ENCODE measurements at regions not wholly inside any gene's neighbourhood (a gene's known extent, or its start where the extent isn't known, plus 50 kb on each side); places are given as distances from the start of the nearest gene placed in this dataset.

DNA sequence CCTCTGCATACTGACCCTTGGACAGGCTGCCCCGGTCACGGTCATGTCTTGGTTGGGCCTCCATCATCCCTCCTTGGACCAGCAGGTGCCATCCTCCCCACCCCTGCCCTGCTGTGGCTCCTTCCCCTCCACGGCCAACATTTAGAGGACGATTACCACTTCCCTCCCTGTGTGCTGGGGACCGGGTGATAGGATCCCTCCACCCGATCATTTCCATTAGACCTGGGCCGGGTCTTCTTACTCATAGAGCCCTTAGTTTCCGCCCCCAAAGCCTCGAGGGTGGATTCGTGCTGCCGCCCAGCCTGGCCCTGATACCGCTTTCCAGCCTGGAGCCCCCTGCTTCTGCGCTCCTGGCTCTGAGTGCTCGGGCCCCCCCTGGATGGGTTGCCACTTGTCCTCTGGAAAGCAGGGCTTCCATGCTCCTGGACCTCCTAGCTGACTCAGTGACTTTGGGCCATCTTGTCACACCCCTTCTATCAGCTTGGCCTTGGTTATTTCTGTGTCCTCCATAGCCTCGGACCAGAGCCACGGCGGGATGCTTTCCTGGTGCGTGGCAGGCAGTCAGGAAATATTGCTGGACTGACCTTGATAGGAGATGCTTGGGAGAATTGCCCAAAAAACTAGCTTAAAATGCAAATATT, 171.4 kb downstream of the SEC14L1 start:
- ChIA-PET POLR2A (interaction anchor here (1.1 kb wide), 1 partner anchor 11 kb away, joined by 4 read pairs; no protein-coding TSS in a partner anchor), CTCF (interaction anchor here (0.8 to 1.3 kb wide), 2 partner anchors 12 to 41 kb away, joined by 3 to 4 read pairs; no protein-coding TSS in a partner anchor)
- H3K4me3 ChIP-seq (ENCODE audit: low read depth, low read length): no peak overlapping the region
- TF ChIP-seq, protein P1, sequence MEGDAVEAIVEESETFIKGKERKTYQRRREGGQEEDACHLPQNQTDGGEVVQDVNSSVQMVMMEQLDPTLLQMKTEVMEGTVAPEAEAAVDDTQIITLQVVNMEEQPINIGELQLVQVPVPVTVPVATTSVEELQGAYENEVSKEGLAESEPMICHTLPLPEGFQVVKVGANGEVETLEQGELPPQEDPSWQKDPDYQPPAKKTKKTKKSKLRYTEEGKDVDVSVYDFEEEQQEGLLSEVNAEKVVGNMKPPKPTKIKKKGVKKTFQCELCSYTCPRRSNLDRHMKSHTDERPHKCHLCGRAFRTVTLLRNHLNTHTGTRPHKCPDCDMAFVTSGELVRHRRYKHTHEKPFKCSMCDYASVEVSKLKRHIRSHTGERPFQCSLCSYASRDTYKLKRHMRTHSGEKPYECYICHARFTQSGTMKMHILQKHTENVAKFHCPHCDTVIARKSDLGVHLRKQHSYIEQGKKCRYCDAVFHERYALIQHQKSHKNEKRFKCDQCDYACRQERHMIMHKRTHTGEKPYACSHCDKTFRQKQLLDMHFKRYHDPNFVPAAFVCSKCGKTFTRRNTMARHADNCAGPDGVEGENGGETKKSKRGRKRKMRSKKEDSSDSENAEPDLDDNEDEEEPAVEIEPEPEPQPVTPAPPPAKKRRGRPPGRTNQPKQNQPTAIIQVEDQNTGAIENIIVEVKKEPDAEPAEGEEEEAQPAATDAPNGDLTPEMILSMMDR (IDR thresholded peaks at IDR 0.05; ENCODE audit: insufficient read depth, low read length, missing control alignments): no peak
- DNase-seq (ENCODE audit: low read depth, low spot score): no peak

DNA sequence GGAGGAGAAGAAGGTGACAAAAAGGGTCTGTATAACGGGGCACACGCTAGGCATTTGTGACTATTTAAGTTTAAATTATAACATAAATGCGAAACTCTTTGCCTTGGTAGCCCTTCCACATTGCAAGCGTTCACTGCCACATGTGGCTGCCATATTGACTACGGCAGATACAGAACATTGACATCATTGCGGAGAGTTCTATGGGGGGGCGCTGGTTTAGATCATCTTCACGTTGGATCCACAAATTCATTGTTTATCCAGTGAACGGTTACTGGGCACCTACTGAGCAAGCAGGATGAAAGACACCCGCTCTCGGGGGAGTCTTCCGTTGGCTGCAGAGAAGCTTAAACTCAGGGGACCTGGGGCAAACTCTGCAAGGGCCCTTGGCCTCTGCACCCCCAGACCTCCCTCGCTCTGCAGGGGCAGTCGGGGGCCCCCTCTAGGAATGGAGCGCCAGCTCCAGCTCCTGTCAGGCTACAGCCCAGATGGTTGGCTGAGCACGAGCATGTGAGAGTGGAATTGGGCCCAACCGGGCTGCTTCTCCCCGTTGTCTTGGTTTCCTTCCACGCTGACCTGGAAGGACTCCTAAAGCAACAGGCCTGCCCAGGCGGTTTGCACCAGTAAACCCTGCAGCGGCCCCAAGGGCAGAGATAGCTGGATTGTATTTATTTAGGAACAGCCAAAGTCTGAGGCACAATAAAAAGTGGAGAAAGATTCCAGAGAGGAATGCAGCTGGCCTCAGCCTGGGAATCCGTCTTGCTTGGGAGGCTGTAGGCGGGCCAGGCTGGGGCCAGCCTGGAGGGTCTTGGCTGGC, 172.2 kb downstream of the SEC14L1 start:
- POLR2A ChIA-PET: interaction anchor here (0.7 to 1.1 kb wide), 3 partner anchors 10 to 100 kb away, joined by 3 to 4 read pairs (median 3); no protein-coding TSS in a partner anchor
- CTCF ChIA-PET: interaction anchor here (0.5 to 1.3 kb wide), 6 partner anchors 13 to 194 kb away, joined by 3 to 5 read pairs (median 4); no protein-coding TSS in a partner anchor
- DNase-seq (ENCODE audit: low read depth, low spot score): no peak
- TF ChIP-seq, protein P1 (IDR thresholded peaks at IDR 0.05; ENCODE audit: insufficient read depth, low read length, missing control alignments): no peak
- 0 out of 2 replicates have a peak overlapping the region, but pooled peaks have one; percentile 1 for H3K4me3 ChIP-seq (ENCODE audit: low read depth, low read length)

DNA sequence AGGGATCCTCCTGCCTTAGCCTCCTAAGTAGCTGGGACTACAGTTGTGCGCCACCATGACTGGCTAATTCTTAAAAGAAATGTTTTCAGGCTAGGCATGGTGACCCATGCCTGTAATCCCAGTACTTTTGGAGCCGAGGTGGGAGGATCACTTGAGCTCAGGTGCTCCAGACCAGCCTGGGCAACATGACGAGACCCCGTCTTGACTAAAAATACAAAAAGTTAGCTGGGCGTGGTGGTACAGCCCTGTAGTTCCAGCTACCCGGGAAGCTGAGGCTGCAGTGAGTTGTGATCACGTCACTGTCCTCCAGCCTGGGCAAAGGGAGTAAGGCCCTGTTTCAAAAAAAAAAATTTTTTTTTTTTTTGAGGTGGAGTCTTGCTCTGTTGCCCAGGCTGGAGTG, 173.1 kb downstream of the SEC14L1 start:
- ChIA-PET CTCF (interaction anchor here (0.8 to 1.3 kb wide), 6 partner anchors 13 to 699 kb away, joined by 3 to 5 read pairs (median 3); no protein-coding TSS in a partner anchor), POLR2A (interaction anchor here (0.7 kb wide), 1 partner anchor 28 kb away, joined by 3 read pairs; no protein-coding TSS in a partner anchor)
- no peak for DNase-seq (ENCODE audit: low read depth, low spot score)
- no peak overlapping the region for H3K4me3 ChIP-seq (ENCODE audit: low read depth, low read length)
- TF ChIP-seq, protein P1 (IDR thresholded peaks at IDR 0.05; ENCODE audit: insufficient read depth, low read length, missing control alignments): no peak

DNA sequence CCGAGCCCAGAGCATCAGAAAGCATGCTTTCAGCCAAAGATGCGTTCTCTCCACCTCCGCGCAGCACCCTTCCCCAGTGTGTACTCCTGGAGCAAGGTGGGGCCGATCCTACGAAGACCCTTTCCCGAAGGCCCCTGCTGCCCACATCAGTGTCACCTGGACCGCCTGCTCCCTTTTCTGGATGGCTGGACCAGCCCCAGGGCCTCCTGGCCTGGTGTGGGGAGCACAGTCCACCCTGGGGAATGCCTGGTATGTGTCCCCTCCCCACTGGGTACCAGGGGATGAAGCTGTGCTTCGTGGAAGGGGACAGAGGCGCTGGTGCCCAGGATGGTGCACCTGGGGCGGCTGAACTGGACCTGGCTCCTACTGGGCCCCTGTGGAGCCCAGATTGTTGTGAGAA, 173.8 kb downstream of the SEC14L1 start:
- TF ChIP-seq, protein P1 (IDR thresholded peaks at IDR 0.05; ENCODE audit: insufficient read depth, low read length, missing control alignments): no peak
- POLR2A ChIA-PET: no interaction called here
- CTCF ChIA-PET: interaction anchor here (1.0 kb wide), 1 partner anchor 28 kb away, joined by 4 read pairs; no protein-coding TSS in a partner anchor
- H3K4me3 ChIP-seq (ENCODE audit: low read depth, low read length): no peak overlapping the region
- no peak for DNase-seq (ENCODE audit: low read depth, low spot score)

DNA sequence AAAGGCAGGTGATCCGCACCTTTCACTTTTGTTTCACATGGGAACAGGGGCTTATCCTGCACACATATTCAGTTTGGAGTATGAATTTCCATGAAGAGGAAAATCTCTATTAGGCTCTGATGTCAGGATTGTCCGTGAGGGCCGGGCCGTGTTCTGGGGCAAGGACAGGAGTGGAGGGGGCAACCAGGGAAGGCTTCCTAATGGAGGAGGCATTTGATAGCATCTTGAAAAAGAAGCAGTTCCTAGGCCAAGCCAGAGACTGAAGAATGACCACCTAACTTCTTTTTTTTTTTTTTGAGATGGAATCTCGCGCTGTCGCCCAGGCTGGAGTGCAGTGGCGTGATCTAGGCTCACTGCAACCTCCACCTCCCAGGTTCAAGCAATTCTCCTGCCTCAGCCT, 174.2 kb downstream of the SEC14L1 start:
- TF ChIP-seq, protein P1 (IDR thresholded peaks at IDR 0.05; ENCODE audit: insufficient read depth, low read length, missing control alignments): no peak
- DNase-seq (ENCODE audit: low read depth, low spot score): no peak
- CTCF ChIA-PET: interaction anchor here (1.0 kb wide), 1 partner anchor 29 kb away, joined by 4 read pairs; no protein-coding TSS in a partner anchor
- POLR2A ChIA-PET: no interaction called here
- H3K4me3 ChIP-seq (ENCODE audit: low read depth, low read length): no peak overlapping the region

All from AG04449 (cell line).